GM19438 (cell line): ENCODE measurements at regions not wholly inside any gene's neighbourhood (a gene's known extent, or its start where the extent isn't known, plus 50 kb on each side); places are given as distances from the start of the nearest gene placed in this dataset.

Experiments
- ATAC-seq: cut with Tn5 transposase; IDR thresholded peaks from one replicate; pipeline ENCODE4 v1.9.1; 2021; ENCODE audit warnings: low read depth; ENCODE audit not compliant: unreplicated experiment

- no peak for ATAC-seq
These were observed 80.1 kb upstream of the PTGFR start for GRCh38 chr1:78410643-78411042.

- ATAC-seq, result no peak
These were observed 79.1 kb upstream of the PTGFR start for GRCh38 chr1:78411707-78412106.

- ATAC-seq, result no peak
These were observed 75.6 kb upstream of the PTGFR start for GRCh38 chr1:78415165-78415564.

GRCh38 chr1:78419309-78419708 is 71.5 kb upstream of the PTGFR start:
- ATAC-seq, result no peak

GRCh38 chr1:78420181-78420580 is 70.6 kb upstream of the PTGFR start:
- ATAC-seq, result no peak

- ATAC-seq, result no peak
These were observed 70.1 kb upstream of the PTGFR start for GRCh38 chr1:78420688-78421087.

- ATAC-seq, result no peak
These were observed 66.1 kb upstream of the PTGFR start for GRCh38 chr1:78424720-78425119.

GRCh38 chr1:78426408-78426807 is 64.4 kb upstream of the PTGFR start:
- no peak for ATAC-seq

GRCh38 chr1:78427506-78427905 is 63.3 kb upstream of the PTGFR start:
- ATAC-seq, result no peak

GRCh38 chr1:78432016-78432415 is 58.8 kb upstream of the PTGFR start:
- ATAC-seq, result no peak

- no peak for ATAC-seq
These were observed 56.4 kb upstream of the PTGFR start for GRCh38 chr1:78434351-78434750.

- ATAC-seq, result no peak
These were observed 53.8 kb upstream of the PTGFR start for GRCh38 chr1:78436961-78437360.

- ATAC-seq, result no peak
These were observed 53.4 kb upstream of the PTGFR start for GRCh38 chr1:78437396-78437795.

- ATAC-seq, result no peak
These were observed 52.8 kb upstream of the PTGFR start for GRCh38 chr1:78437941-78438340.

GRCh38 chr1:78440381-78440793 is 50.4 kb upstream of the PTGFR start:
- no peak for ATAC-seq
